Right lobe of liver (tissue), 4 donors: ENCODE measurements at regions not wholly inside any gene's neighbourhood (a gene's known extent, or its start where the extent isn't known, plus 50 kb on each side); places are given as distances from the start of the nearest gene placed in this dataset.

Experiments
- POLR2A ChIP-seq: fragments of 450-650 bp; IDR thresholded peaks from one replicate; pipeline ENCODE4 v1.6.1; 2017; ENCODE audit warnings: antibody characterized with exemption, mild to moderate bottlenecking
- TF ChIP-seq, protein P1 (sequence below), 4 donors: fragments of 200-600 bp in 3 of 4; fragments of 450-650 bp in 1 of 4; IDR thresholded peaks; one replicate each; pipeline versions ENCODE4 v1.5.1 to v1.8.0; 2016 to 2022; ENCODE audit warnings: antibody characterized with exemption in 4 of 4, mild to moderate bottlenecking in 2 of 4
- donor health status: DM: no; HTN: no; CAD: no.
- donor health status: DM: no; HTN: no; CAD: no.
- donor health status: DM: no; HTN: yes; CAD: no.

DNA sequence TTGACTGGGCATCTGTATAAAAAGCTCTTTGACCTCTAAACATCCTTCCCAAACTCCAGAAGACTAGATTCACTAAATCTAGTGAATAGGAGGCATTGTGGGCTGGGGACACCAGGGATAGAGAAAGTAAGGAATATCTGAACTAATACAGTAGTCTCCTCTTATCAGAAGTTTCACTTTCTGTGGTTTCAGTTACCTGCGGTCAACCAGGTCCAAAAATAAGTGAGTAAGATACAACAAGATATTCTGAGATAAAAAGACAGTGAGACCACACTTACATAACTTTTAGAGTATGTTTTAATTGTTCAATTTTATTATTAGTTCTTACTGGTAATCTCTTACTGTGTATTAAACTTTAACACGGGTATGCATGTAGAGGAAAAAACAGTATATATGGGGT is 376.5 kb downstream of the HNRNPD start:
- TF ChIP-seq, protein P1, sequence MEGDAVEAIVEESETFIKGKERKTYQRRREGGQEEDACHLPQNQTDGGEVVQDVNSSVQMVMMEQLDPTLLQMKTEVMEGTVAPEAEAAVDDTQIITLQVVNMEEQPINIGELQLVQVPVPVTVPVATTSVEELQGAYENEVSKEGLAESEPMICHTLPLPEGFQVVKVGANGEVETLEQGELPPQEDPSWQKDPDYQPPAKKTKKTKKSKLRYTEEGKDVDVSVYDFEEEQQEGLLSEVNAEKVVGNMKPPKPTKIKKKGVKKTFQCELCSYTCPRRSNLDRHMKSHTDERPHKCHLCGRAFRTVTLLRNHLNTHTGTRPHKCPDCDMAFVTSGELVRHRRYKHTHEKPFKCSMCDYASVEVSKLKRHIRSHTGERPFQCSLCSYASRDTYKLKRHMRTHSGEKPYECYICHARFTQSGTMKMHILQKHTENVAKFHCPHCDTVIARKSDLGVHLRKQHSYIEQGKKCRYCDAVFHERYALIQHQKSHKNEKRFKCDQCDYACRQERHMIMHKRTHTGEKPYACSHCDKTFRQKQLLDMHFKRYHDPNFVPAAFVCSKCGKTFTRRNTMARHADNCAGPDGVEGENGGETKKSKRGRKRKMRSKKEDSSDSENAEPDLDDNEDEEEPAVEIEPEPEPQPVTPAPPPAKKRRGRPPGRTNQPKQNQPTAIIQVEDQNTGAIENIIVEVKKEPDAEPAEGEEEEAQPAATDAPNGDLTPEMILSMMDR (IDR thresholded peaks at IDR 0.05), result no peak
- no peak for TF ChIP-seq POLR2A
